Liver (tissue), 8 donors: ENCODE measurements at regions not wholly inside any gene's neighbourhood (a gene's known extent, or its start where the extent isn't known, plus 50 kb on each side); places are given as distances from the start of the nearest gene placed in this dataset.

Experiments used
- DNase-seq: peaks from one replicate; pipeline ENCODE4 v3.0.0-alpha.2; 2017; ENCODE audit warnings: low spot score
- H3K27ac ChIP-seq, 2 donors: one replicate each; pipeline ENCODE4 v1.7.0; 2013; ENCODE audit warnings: inconsistent platforms in 2 of 2, low read length in 2 of 2, control low read depth in 1 of 2, low read depth in 1 of 2, mild to moderate bottlenecking in 1 of 2
- H3K27me3 ChIP-seq, 4 donors: one replicate each; pipeline versions ENCODE4 v1.6.1 to v1.7.0; 2013; ENCODE audit warnings: low read length in 3 of 4, inconsistent platforms in 1 of 4, mild to moderate bottlenecking in 1 of 4, moderate library complexity in 1 of 4; ENCODE audit not compliant: control insufficient read depth in 4 of 4, insufficient read depth in 4 of 4
- H3K36me3 ChIP-seq, 4 donors: one replicate each; pipeline versions ENCODE4 v1.6.1 to v1.7.0; 2013; ENCODE audit warnings: low read length in 3 of 4, mild to moderate bottlenecking in 3 of 4, low read depth in 1 of 4, moderate library complexity in 1 of 4; ENCODE audit not compliant: control insufficient read depth in 4 of 4, insufficient read depth in 3 of 4
- H3K4me1 ChIP-seq, 4 donors: one replicate each; pipeline versions ENCODE4 v1.6.1 to v1.7.0; 2013; ENCODE audit warnings: low read length in 3 of 4, mild to moderate bottlenecking in 3 of 4, moderate library complexity in 1 of 4; ENCODE audit not compliant: control insufficient read depth in 4 of 4, insufficient read depth in 4 of 4
- H3K4me3 ChIP-seq, 3 donors: one replicate each; pipeline versions ENCODE4 v1.6.1 to v1.7.0; 2013; ENCODE audit warnings: low read length in 3 of 3, control low read depth in 1 of 3, low read depth in 1 of 3, mild to moderate bottlenecking in 1 of 3
- H3K9ac ChIP-seq, 2 donors: one replicate each; pipeline ENCODE4 v1.7.0; 2013; ENCODE audit warnings: low read length in 2 of 2, mild to moderate bottlenecking in 2 of 2, moderate library complexity in 2 of 2, control low read depth in 1 of 2, low read depth in 1 of 2
- H3K9me3 ChIP-seq, 4 donors: one replicate each; pipeline versions ENCODE4 v1.6.1 to v1.7.0; 2013; ENCODE audit warnings: low read length in 3 of 4; ENCODE audit not compliant: control insufficient read depth in 4 of 4
- CTCF ChIP-seq: fragments of 150-350 bp; IDR thresholded peaks from 2 replicates; pipeline ENCODE4 v1.5.1; 2017; ENCODE audit warnings: improper control_type of control experiment, low read depth, low read length; ENCODE audit not compliant: missing input control
- EGR1 ChIP-seq, 2 donors: IDR thresholded peaks; 2 replicates each; pipeline ENCODE4 v1.6.1; 2016 to 2018; ENCODE audit warnings: antibody characterized with exemption in 2 of 2, low read depth in 2 of 2
- FOXA1 ChIP-seq: IDR thresholded peaks from 2 replicates; pipeline ENCODE4 v1.6.1; 2016; ENCODE audit warnings: antibody characterized with exemption
- FOXA2 ChIP-seq: IDR thresholded peaks from 2 replicates; pipeline ENCODE4 v1.6.1; 2016; ENCODE audit warnings: antibody characterized with exemption
- GABPA ChIP-seq, 2 donors: IDR thresholded peaks in 1 of 2; conservative IDR thresholded peaks in 1 of 2; 2 replicates each; pipeline ENCODE4 v1.6.1; 2016; ENCODE audit warnings: antibody characterized with exemption in 2 of 2, mild to moderate bottlenecking in 1 of 2, moderate library complexity in 1 of 2
- HNF4A ChIP-seq, 2 donors: conservative IDR thresholded peaks; 2 replicates each; pipeline ENCODE4 v1.6.1; 2016; ENCODE audit warnings: antibody characterized with exemption in 2 of 2, mild to moderate bottlenecking in 2 of 2
- HNF4G ChIP-seq: IDR thresholded peaks from 2 replicates; pipeline ENCODE4 v1.6.1; 2016; ENCODE audit warnings: antibody characterized with exemption
- JUND ChIP-seq, 2 donors: IDR thresholded peaks; 2 replicates each; pipeline ENCODE4 v1.6.1; 2016; ENCODE audit warnings: antibody characterized with exemption in 2 of 2
- MAX ChIP-seq: IDR thresholded peaks from 2 replicates; pipeline ENCODE4 v1.6.1; 2016; ENCODE audit warnings: antibody characterized with exemption
- NR2F2 ChIP-seq: IDR thresholded peaks from 2 replicates; pipeline ENCODE4 v1.6.1; 2016; ENCODE audit warnings: antibody characterized with exemption
- RAD21 ChIP-seq, 2 donors: IDR thresholded peaks; 2 replicates each; pipeline ENCODE4 v1.6.1; 2016; ENCODE audit warnings: antibody characterized with exemption in 2 of 2, mild to moderate bottlenecking in 2 of 2
- REST ChIP-seq: IDR thresholded peaks from 2 replicates; pipeline ENCODE4 v1.6.1; 2016; ENCODE audit warnings: antibody characterized with exemption, mild to moderate bottlenecking
- TAF1 ChIP-seq: conservative IDR thresholded peaks from 2 replicates; pipeline ENCODE4 v1.6.1; 2016; ENCODE audit warnings: antibody characterized with exemption, mild to moderate bottlenecking
- YY1 ChIP-seq: IDR thresholded peaks from 2 replicates; pipeline ENCODE4 v1.6.1; 2016; ENCODE audit warnings: antibody characterized with exemption, mild to moderate bottlenecking
- ZBTB33 ChIP-seq: IDR thresholded peaks from 2 replicates; pipeline ENCODE4 v1.6.1; 2016; ENCODE audit warnings: antibody characterized with exemption
- WGBS: extraction: QIAGEN DNeasy Blood & Tissue Kit; methylation state at CpG from one replicate; pipeline ENCODE4 v1.1.7; 2013; 5-methylcytosine and 5-hydroxymethylcytosine counted together
- TF ChIP-seq, protein P1 (sequence below): IDR thresholded peaks from 2 replicates; pipeline ENCODE4 v1.6.1; 2016; ENCODE audit warnings: antibody characterized with exemption
- donor health status: healthy.
- donor health status: healthy.
- donor health status: healthy.
- donor health status: healthy.
- donor health status: healthy.

DNA sequence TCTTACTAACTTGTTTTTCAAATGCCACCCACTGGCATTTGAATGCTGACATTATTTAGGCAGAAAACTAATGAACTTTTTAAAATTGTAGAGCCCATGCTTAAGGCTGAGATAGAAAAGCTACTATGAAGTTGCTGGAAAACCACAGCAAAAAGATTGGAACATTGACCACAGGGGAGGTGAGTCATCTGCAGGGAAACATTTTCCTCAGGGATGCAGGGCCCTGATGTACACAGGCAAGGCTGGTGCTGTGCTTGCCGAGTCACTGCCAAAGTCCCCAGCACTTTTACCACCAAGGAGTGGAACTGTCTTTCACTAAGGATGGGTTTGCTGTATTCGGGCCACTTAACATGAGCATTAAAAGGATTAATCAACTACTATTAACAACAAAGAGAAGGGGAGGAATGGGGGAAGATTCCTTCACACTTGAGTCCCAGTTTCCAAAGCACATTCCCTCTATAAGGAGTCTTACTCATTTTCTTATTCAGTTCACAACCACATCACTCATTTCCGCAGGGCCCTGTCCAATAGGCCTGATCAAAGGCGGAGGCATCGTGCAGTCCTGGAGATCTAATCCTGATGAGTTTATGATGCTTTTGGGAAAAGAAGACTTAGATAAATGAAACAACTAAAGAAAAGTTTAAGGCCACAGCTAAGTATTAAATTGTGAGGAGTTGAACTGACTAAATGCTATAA is 202.9 kb upstream of the NPY2R start:
- H3K4me3 ChIP-seq, result no peak overlapping the region
- H3K9ac ChIP-seq, result no peak overlapping the region
- H3K9me3 ChIP-seq, result no peaks in the 10 kb centered on the region
- H3K27me3 ChIP-seq, result no peaks in the 10 kb centered on the region
- DNase-seq, result no peak
- H3K36me3 ChIP-seq, result no peaks in the 10 kb centered on the region
- TF ChIP-seq YY1, result no peak
- no peak for TF ChIP-seq FOXA2
- no peak for TF ChIP-seq GABPA (IDR thresholded peaks at IDR 0.05 in 1 of 2, conservative IDR thresholded peaks at IDR 0.05 in 1 of 2)
- TF ChIP-seq JUND (IDR thresholded peaks at IDR 0.05), result no peak
- no peak for TF ChIP-seq ZBTB33
- TF ChIP-seq, protein P1, sequence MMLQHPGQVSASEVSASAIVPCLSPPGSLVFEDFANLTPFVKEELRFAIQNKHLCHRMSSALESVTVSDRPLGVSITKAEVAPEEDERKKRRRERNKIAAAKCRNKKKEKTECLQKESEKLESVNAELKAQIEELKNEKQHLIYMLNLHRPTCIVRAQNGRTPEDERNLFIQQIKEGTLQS, result no peak
- TF ChIP-seq CTCF, result no peak
- no peak for TF ChIP-seq EGR1 (IDR thresholded peaks at IDR 0.05; ENCODE audit: low read depth in 2 of 2)
- no peak for TF ChIP-seq TAF1
- no peak for TF ChIP-seq HNF4A (conservative IDR thresholded peaks at IDR 0.05)
- TF ChIP-seq MAX, result no peak
- no peak for TF ChIP-seq HNF4G
- no peak for TF ChIP-seq RAD21 (IDR thresholded peaks at IDR 0.05)
- TF ChIP-seq REST, result no peak
- H3K4me1 ChIP-seq, result peaks cover 10 to 23% (median 13%) of the 10 kb centered on the region in 4 donors
- H3K27ac ChIP-seq, result no peak overlapping the region
- WGBS, result 91% methylated on average over 5 of the region's 5 CpGs

- H3K4me3 ChIP-seq, result no peak overlapping the region
- H3K9ac ChIP-seq, result no peak overlapping the region
- DNase-seq, result no peak
- H3K27me3 ChIP-seq, result no peaks in the 10 kb centered on the region
- H3K36me3 ChIP-seq, result no peaks in the 10 kb centered on the region
- no peaks in the 10 kb centered on the region for H3K9me3 ChIP-seq
- H3K4me1 ChIP-seq, result peaks cover 2 to 11% (median 5%) of the 10 kb centered on the region in 4 donors
- no peak overlapping the region for H3K27ac ChIP-seq
- 23% methylated on average over 1 of the region's 1 CpG for WGBS
- no peak for TF ChIP-seq REST
- TF ChIP-seq HNF4A (conservative IDR thresholded peaks at IDR 0.05), result peak; percentile 43 to 59
- no peak for TF ChIP-seq EGR1 (IDR thresholded peaks at IDR 0.05; ENCODE audit: low read depth in 2 of 2)
- TF ChIP-seq JUND (IDR thresholded peaks at IDR 0.05), result no peak
- TF ChIP-seq ZBTB33, result no peak
- no peak for TF ChIP-seq FOXA1
- no peak for TF ChIP-seq NR2F2
- no peak for TF ChIP-seq FOXA2
- TF ChIP-seq HNF4G, result peak; percentile 7
- no peak for TF ChIP-seq MAX
- no peak for TF ChIP-seq YY1
Measured at GRCh38 chr4:155007660-155008176, 200.7 kb upstream of the NPY2R start.
